SU-DHL-6 (cell line): ENCODE measurements at regions not wholly inside any gene's neighbourhood (a gene's known extent, or its start where the extent isn't known, plus 50 kb on each side); places are given as distances from the start of the nearest gene placed in this dataset.

ENCODE experiments used
- CTCF ChIP-seq: fragments of 200-600 bp; sonication (generic); IDR thresholded peaks from one replicate; pipeline ENCODE4 v1.5.1; 2017; ENCODE audit warnings: antibody characterized with exemption, mild to moderate bottlenecking, low read length, moderate library complexity; ENCODE audit not compliant: insufficient read depth, poor library complexity, severe bottlenecking
- EZH2phosphoT487 ChIP-seq: fragments of 200-600 bp; sonication (generic), shearing (Covaris generic); conservative IDR thresholded peaks from 2 replicates; pipeline ENCODE4 v1.6.1; 2018; ENCODE audit warnings: mild to moderate bottlenecking, antibody characterized with exemption, low read length, moderate library complexity, mixed read lengths

- TF ChIP-seq CTCF (no peak), EZH2phosphoT487 (no peak)
Observed at GRCh38 chr12:59320112-59320511, 275.7 kb upstream of the SLC16A7 start.
